ENCODE measurements at regions not wholly inside any gene's neighbourhood (a gene's known extent, or its start where the extent isn't known, plus 50 kb on each side); places are given as distances from the start of the nearest gene placed in this dataset.

DNA sequence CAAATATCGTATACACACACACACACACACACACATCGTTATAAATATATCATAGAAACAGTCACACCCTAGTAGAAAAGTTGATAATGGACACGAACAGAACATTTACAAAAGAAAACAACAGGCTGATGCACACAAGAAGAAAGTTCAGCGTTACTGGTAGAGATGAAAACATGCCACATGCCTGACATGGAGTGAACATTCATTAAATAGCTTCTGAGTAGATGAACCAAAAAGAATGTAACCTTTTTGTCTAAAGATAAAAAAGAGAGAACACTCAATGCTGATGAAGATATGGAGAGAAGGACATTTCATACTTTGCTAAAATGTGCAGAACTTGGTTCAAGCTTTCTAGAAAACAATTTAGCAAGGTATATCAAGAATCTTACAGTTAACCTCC is 173.4 kb upstream of the KLF14 start:
- TF ChIP-seq, protein P1, sequence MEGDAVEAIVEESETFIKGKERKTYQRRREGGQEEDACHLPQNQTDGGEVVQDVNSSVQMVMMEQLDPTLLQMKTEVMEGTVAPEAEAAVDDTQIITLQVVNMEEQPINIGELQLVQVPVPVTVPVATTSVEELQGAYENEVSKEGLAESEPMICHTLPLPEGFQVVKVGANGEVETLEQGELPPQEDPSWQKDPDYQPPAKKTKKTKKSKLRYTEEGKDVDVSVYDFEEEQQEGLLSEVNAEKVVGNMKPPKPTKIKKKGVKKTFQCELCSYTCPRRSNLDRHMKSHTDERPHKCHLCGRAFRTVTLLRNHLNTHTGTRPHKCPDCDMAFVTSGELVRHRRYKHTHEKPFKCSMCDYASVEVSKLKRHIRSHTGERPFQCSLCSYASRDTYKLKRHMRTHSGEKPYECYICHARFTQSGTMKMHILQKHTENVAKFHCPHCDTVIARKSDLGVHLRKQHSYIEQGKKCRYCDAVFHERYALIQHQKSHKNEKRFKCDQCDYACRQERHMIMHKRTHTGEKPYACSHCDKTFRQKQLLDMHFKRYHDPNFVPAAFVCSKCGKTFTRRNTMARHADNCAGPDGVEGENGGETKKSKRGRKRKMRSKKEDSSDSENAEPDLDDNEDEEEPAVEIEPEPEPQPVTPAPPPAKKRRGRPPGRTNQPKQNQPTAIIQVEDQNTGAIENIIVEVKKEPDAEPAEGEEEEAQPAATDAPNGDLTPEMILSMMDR (IDR thresholded peaks at IDR 0.05): no peak
- TF ChIP-seq POLR2A (IDR thresholded peaks at IDR 0.05): no peak
- no peaks in the 10 kb centered on the region for H3K27me3 ChIP-seq
- H3K9me3 ChIP-seq: no peaks in the 10 kb centered on the region
- H3K36me3 ChIP-seq: no peaks in the 10 kb centered on the region
- intact Hi-C loops (cut with DNase I; ENCODE audit: low total_unique reads): loop anchor here (10.0 kb wide), 1 partner anchor 87 kb away; no protein-coding TSS in a partner anchor
- DNase-seq: no peak
- H3K4me1 ChIP-seq: peaks cover 6 to 11% of the 10 kb centered on the region in 2 donors
- no peak overlapping the region for H3K4me3 ChIP-seq
- H3K27ac ChIP-seq: peak overlapping the region in 1 of 2 donors; percentile 86

DNA sequence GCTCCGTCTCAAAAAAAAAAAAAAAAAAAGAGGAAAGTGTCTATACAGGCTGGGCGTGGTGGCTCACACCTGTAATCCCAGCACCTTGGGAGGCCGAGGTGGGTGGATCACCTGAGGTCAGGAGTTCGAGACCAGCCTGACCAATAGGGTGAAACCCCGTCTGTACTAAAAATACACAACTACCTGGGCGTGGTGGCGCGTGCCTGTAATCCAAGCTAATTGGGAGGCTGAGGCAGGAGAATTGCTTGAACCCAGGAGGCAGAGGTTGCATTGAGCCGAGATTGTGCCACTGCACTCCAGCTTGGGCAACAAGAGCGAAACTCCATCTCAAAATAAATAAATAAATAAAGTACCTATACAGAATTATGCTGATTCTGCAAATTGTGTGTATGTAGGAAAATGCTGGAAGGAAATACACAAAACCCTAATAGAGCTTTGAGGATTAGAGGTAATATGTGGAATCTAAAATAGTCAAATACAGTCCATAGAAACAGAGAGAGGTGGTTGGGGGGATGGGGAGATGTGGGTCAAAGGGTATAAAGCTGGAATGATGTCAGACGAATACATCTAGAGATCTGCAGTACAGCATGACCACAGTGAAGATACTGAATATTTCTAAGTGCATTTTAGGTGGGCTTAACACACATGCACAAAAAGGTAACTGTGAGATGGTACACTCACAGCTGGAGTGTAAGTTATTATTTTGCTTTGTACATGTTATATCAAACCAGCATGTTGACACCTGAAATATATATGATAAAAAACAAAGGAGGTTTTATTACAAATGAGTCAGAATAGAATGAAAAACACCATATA is 174.5 kb upstream of the KLF14 start:
- Histone ChIP-seq H3K27ac (peak overlapping the region; percentile 11 to 97), H3K4me1 (peaks cover 0 to 4% of the 10 kb centered on the region in 2 donors), H3K4me3 (no peak overlapping the region), H3K36me3 (no peaks in the 10 kb centered on the region), H3K9me3 (no peaks in the 10 kb centered on the region), H3K27me3 (no peaks in the 10 kb centered on the region)
- no peak for DNase-seq
- TF ChIP-seq POLR2A (IDR thresholded peaks at IDR 0.05): no peak
- TF ChIP-seq, protein P1 (IDR thresholded peaks at IDR 0.05): no peak
- intact Hi-C loops (cut with DNase I; ENCODE audit: low total_unique reads): loop anchor here (10.0 kb wide), 1 partner anchor 86 kb away; no protein-coding TSS in a partner anchor

DNA sequence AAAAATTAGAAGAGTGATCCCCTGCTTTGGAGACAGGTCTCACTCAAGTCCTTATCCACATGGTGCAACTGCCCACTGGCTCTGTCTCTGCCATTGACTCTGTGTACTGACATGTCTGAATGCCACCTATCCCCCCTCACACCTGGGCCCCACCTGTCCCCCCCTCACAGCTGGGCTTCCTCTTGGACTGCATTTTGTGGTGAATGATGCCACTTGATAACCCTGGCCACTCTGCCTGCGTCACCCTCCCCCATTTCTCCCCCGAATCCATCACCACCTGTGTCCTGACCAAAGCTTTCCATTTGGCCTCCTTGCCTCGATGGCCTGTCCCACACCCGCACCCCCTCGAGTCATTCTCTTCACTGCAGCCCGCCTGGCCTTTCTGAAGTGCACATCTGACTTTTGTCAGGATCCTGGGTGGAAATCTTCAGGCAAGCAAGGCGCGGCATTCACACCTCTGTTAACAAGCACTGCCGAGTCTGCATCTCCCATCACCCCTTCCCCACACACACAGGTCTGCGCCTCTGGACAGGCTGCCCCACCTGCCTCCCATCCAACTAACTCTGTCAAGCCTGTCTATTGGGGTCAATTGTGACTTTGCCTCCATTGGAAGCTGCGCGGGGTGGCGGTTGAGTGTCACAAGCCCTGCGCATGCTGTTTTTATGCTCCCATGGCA is 175.3 kb upstream of the KLF14 start:
- DNase-seq: no peak
- Histone ChIP-seq H3K27ac (peak overlapping the region; percentile 11 to 97), H3K4me1 (peaks cover 6 to 7% of the 10 kb centered on the region in 2 donors), H3K9me3 (no peaks in the 10 kb centered on the region), H3K4me3 (no peak overlapping the region), H3K36me3 (no peaks in the 10 kb centered on the region), H3K27me3 (no peaks in the 10 kb centered on the region)
- intact Hi-C loops (cut with DNase I; ENCODE audit: low total_unique reads): loop anchor here (10.0 kb wide), 1 partner anchor 86 kb away; no protein-coding TSS in a partner anchor
- TF ChIP-seq, protein P1 (IDR thresholded peaks at IDR 0.05): no peak
- TF ChIP-seq POLR2A (IDR thresholded peaks at IDR 0.05): no peak

DNA sequence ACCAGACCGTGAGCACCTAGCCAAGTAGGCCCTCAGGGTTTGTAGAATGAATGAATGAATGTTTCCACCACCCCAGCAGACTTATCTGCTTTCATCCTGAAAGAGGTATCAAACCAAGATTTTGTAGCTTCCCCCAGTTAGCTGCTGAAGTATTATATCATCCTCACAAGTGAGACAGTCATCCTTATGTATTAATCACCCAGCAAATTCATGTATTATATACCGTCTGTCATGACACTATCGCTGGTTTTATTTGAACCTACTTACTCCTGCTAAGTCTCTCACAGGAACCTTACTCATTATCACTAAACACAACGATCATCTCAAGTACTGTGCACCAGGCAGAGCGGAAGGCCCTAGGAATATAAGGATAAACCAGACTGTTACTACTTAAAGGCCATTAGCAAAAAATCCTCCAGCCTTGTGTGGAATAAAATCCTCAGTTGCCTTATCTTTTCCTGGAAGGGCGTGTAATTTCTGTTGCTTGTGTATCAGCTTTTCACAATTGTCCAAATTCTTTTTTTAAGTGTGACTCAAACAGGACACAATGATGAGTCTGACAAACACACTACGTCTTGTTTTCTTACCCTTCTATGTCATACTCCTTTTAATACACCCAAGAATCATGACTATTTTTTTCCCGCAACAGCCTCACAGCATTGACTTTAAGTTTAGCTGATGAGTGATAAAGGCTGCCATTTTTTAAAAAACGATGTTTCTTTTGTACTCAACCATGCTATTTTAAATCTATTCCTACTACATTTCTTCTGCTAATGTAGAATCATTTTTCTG is 176.1 kb upstream of the KLF14 start:
- peak overlapping the region; percentile 86 to 97 for H3K27ac ChIP-seq
- TF ChIP-seq, protein P1 (IDR thresholded peaks at IDR 0.05): no peak
- no peak for TF ChIP-seq POLR2A (IDR thresholded peaks at IDR 0.05)
- no peaks in the 10 kb centered on the region for H3K9me3 ChIP-seq
- no peak for DNase-seq
- intact Hi-C loops (cut with DNase I; ENCODE audit: low total_unique reads): loop anchor here (10.0 kb wide), 1 partner anchor 85 kb away; no protein-coding TSS in a partner anchor
- H3K4me1 ChIP-seq: peaks cover 7 to 12% of the 10 kb centered on the region in 2 donors
- no peaks in the 10 kb centered on the region for H3K27me3 ChIP-seq
- no peaks in the 10 kb centered on the region for H3K36me3 ChIP-seq
- no peak overlapping the region for H3K4me3 ChIP-seq
